Dedifferentiated amniotic fluid mesenchymal stem cell (primary cell): ENCODE measurements at regions not wholly inside any gene's neighbourhood (a gene's known extent, or its start where the extent isn't known, plus 50 kb on each side); places are given as distances from the start of the nearest gene placed in this dataset.

Experiments
- DNase-seq: peaks from one replicate; pipeline ENCODE4 v3.0.0-alpha.2; 2016; ENCODE audit errors: extremely low spot score

- DNase-seq, result no peak
These were observed 183.4 kb upstream of the SLCO3A1 start for GRCh38 chr15:91670108-91670507.

DNA sequence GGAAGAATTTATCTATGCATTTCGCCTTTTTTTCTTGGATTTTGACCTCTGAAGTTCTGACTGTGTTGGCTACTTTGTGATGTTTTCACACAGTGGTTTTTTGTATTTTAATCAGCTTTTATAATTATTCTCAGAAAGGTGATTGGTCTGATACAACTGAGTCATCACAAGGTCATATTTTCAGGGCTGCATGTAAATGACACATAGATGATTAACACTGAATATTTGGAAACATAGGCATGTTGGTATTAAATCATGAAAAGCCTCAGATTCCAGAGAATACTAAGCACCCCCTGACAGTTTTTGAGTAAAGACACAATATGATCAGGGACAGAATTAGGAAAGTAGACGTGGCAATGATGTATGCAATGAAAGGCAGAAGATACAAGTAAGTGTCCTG, 175.5 kb upstream of the SLCO3A1 start:
- no peak for DNase-seq

- no peak for DNase-seq
These were observed 174.1 kb upstream of the SLCO3A1 start for GRCh38 chr15:91679447-91679846.

GRCh38 chr15:91685436-91685835, 168.1 kb upstream of the SLCO3A1 start:
- DNase-seq, result no peak

- DNase-seq, result no peak
These were observed 164.7 kb upstream of the SLCO3A1 start for GRCh38 chr15:91688811-91689210.

DNA sequence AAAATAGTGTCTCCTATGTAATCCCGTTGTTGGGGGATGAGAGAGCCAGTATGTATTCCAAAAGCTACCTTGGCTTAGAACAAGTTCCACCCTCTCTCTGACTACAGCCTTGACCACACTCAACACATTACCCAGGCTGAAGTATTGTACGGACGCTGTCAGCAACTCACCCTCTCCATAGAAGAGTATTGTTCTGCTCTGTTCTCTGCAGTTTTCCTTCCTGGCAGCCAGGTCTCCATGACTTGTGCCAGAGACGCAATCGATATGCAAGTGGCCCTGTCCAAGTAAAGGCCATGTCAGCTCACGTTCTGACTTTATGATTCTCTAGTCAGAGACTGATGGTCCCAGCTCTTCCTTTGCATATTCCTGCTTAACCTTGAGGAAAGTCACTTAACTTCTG, 164.1 kb upstream of the SLCO3A1 start:
- no peak for DNase-seq

DNA sequence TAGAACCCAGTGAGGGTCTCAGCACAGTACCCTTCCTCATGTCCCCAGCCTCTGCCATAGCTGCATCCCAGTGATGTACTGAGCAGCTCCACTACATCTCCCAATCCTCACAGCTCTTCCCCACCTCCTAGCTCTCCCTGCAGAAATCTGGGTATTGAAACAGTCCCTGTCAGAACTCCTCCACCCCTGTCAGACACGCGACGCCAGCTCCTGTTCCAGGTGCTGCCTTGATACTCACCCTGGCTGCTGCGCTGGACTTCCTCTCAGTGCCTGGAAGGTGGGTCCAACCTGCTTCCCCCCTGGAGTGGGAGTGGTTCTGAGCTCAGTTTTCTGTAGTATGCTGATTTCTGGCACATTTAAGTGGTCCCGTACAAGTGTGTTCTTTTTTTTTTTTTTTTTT, 160.9 kb upstream of the SLCO3A1 start:
- DNase-seq, result no peak

DNA sequence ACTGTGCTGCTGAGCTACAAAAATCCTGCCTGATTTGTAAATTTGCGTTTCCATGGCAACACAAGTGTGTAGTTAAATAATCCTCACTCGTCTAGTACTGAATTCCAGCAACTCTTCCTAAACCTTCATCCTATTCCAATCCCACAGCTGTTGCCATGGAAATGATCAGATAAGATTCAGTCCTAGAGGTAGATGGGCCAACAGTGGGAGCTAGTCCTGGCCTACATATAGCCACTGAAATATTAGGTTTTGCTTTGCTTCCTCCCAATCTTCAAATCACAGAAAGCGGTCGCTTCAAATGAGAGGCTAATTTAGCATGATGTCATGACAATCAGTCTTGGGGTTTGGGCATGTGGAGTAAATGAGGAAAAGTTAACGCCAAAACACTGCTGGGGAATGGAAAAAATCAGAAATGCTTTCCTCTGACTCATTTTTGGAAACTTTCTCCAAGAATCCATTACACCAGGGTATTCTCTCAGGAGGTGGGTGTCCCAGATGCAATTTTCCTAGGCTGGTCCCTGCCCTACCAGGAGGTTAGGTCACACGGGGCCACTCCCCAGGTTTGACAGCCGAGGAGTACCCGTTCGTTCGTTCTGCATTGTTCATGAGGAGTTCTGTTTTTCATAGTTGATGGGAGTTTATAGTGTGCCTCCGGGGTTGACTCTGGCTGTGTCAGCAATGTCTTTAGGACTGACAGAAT, 159.2 kb upstream of the SLCO3A1 start:
- DNase-seq, result peak; percentile 18

- DNase-seq, result peak; percentile 21
These were observed 158.7 kb upstream of the SLCO3A1 start for GRCh38 chr15:91694831-91695210.

GRCh38 chr15:91695799-91696198, 157.7 kb upstream of the SLCO3A1 start:
- DNase-seq, result no peak

- DNase-seq, result no peak
These were observed 156.5 kb upstream of the SLCO3A1 start for GRCh38 chr15:91696981-91697380.

DNA sequence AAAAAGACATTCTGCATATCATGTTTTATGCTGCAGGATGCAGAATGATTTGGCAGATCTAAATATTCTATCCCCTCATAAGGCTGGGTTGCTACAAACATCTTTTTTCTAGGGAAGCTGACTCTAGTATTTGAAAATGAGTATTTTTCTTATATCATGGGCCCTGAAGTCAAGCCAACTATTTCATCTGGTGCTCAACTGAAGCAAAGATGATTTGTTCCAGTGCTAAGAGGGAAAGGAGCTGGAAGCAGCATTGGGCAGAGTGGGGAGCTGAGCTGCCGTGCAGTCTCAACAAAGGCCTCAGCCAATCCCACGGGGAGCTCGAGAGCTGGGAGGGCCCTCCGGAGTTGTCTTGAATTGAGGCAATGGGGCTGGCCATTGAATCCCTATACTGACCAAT, 155.3 kb upstream of the SLCO3A1 start:
- DNase-seq, result no peak

GRCh38 chr15:91699741-91700140, 153.8 kb upstream of the SLCO3A1 start:
- no peak for DNase-seq

- DNase-seq, result no peak
These were observed 150.2 kb upstream of the SLCO3A1 start for GRCh38 chr15:91703274-91703673.

DNA sequence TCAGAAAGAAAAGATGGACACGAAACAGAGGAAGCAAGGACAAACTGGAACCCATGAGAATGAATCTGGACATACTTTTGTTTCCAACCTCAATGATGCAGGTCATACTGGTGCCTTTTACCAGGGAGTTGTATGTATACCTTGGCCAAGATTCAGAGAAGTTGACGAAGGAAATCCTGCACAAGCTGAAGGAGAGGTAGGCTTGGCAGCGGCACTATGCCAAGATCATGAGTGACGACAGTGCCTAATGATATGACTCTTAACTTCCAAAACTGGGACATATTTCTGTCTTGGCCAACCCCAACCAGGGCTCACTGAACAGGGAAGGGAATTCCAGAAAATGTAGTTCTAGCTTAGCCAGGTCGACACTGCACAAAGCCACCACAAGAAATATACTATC, 149.2 kb upstream of the SLCO3A1 start:
- DNase-seq, result no peak

DNA sequence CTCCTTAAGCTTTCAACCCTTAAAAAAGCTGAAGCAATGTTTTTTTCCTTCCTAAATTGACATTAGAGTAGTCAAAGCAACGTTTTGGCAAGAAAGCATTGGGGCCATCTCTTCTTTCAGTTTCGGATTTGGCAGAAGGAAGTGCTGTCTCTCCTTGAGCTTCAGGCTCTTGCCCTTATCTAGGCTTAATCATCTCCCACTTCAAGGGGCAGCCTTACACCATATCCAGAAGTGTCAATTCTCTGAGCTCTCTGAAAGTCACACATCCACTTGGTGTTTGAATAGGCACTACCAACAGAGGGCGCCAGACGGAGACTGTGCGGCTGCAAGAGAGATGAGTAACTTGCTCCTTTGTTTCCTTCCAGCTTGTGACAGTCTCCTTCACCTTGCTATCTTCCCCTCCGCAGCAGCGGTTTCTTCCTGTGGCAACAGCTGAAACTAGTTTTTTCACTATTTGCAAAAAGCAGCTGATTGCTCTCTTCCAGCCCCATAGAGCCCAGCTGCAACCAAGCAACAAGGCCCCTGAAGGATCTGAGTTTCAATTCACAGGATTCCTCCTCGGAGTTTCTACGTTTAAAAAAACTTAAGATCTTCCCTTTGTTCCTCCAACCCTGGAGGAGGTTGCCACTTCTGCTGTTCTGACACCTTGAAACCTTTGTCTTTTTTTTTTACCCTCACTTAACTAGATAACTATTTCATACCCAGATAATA, 147.0 kb upstream of the SLCO3A1 start:
- DNase-seq, result peak; percentile 21

GRCh38 chr15:91710080-91710698, 143.3 kb upstream of the SLCO3A1 start:
- no peak for DNase-seq

DNA sequence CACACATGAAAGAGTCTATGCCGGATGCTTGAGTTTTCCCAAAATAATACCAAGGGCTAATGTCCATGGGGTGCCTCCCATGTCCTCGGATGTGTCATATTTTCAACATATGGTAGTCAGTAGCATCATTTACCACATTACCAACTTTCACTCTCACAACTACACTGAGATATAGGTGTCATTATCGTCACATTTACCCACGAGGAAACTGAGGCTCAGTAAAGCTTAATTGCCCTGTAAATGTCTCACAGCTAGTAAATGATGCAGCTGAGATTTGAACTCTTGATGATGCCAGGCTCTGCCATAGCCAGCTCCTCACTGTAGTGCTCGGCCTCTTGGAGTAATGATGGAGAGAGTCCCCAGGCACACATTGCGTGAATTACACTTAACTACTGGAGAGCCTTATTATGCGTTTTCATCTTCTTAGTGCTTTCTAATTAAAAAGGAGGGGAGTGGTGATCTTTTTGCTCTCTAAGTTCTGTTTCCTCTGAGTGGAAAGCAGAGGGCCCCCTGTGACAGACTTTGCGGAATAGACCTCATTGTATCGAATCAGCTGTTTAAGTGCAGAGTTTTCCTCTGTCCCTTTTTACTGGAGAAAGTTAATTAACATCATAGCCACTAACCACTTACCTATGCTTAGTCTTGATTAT, 142.0 kb upstream of the SLCO3A1 start:
- DNase-seq, result no peak

GRCh38 chr15:91712286-91712685, 141.2 kb upstream of the SLCO3A1 start:
- DNase-seq, result no peak

GRCh38 chr15:91716536-91716935, 137.0 kb upstream of the SLCO3A1 start:
- DNase-seq, result no peak

DNA sequence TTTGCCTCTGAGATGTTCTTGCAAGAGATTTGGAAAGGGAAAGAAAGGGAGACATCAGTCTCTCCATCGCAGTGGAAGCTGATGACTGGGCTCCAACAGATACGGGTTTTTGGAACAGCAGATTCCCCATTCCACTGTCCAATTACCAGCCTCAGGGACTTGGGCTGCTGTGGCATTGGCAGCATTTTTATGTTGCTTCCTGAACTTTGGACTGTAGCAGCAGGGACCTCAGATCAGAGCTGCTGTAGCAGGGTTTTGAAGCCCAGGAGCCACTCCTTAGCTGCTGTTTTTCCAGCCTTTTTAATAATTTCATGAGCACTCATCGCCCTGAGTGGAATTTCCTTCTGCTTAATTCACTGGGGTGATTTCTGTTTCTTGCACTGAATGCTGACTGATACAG, 135.7 kb upstream of the SLCO3A1 start:
- no peak for DNase-seq

GRCh38 chr15:91723959-91724358, 129.5 kb upstream of the SLCO3A1 start:
- DNase-seq, result no peak

- DNase-seq, result no peak
These were observed 119.8 kb upstream of the SLCO3A1 start for GRCh38 chr15:91733661-91734060.
